ENCODE measurements at regions not wholly inside any gene's neighbourhood (a gene's known extent, or its start where the extent isn't known, plus 50 kb on each side); places are given as distances from the start of the nearest gene placed in this dataset.
A peak's percentile ranks its signal among the peaks of the same experiment; 100 is the strongest.
"Not testable (repeated sequence)": the region's sequence is repeated elsewhere in the genome, so short reads cannot be mapped to it uniquely, and the experiment has no call there.

- no peak for TF ChIP-seq NFE2L2 (conservative IDR thresholded peaks at IDR 0.05; ENCODE audit: low read length)
- TF ChIP-seq ZFP36 (IDR thresholded peaks at IDR 0.05; ENCODE audit: borderline replicate concordance, partially characterized antibody) = no peak
Observed at GRCh38 chr16:16578701-16579100, 199.8 kb downstream of the NPIPA7 start (continued).

GRCh38 chr16:16582916-16583315 is 204.0 kb downstream of the NPIPA7 start:
- POLR2A ChIA-PET, CTCF ChIA-PET: not testable (repeated sequence)

GRCh38 chr16:16586073-16586651 is 207.2 kb downstream of the NPIPA7 start:
- POLR2A ChIA-PET; CTCF ChIA-PET; H3K4me2 ChIP-seq; H3K27ac ChIP-seq; H3K9me3 ChIP-seq; DNase-seq (ENCODE audit: low read depth in 1 of 2, low spot score in 1 of 2); H3K4me1 ChIP-seq; ATAC-seq; H3K4me3 ChIP-seq; FAIRE-seq: not testable (repeated sequence)
- 35% methylated on average over 4 of the region's 7 CpGs for WGBS (ENCODE audit: missing lambda C conversion rate)

More at GRCh38 chr16:16582916-16583315, 204.0 kb downstream of the NPIPA7 start:
- H3K4me3 ChIP-seq; H3K9me3 ChIP-seq; H3K4me2 ChIP-seq; DNase-seq (ENCODE audit: low read depth in 1 of 2, low spot score in 1 of 2); ATAC-seq; H3K27ac ChIP-seq; FAIRE-seq; H3K4me1 ChIP-seq: not testable (repeated sequence)
- 24% methylated on average over 7 of the region's 7 CpGs for WGBS (ENCODE audit: missing lambda C conversion rate)

GRCh38 chr16:16586969-16587368 is 208.0 kb downstream of the NPIPA7 start:
- POLR2A ChIA-PET = not testable (repeated sequence)
- 62% methylated on average over 4 of the region's 6 CpGs for WGBS (ENCODE audit: missing lambda C conversion rate)

GRCh38 chr16:16588436-16588835 is 209.5 kb downstream of the NPIPA7 start:
- H3K27ac ChIP-seq; CTCF ChIA-PET; H3K9me3 ChIP-seq; H3K4me3 ChIP-seq; FAIRE-seq; POLR2A ChIA-PET; H3K4me2 ChIP-seq; ATAC-seq; H3K4me1 ChIP-seq; DNase-seq (ENCODE audit: low read depth in 1 of 2, low spot score in 1 of 2): not testable (repeated sequence)
- WGBS (ENCODE audit: missing lambda C conversion rate) = 61% methylated on average over 7 of the region's 7 CpGs

More at GRCh38 chr16:16586969-16587368, 208.0 kb downstream of the NPIPA7 start:
- DNase-seq (ENCODE audit: low read depth in 1 of 2, low spot score in 1 of 2); H3K4me2 ChIP-seq; H3K4me3 ChIP-seq; H3K27ac ChIP-seq; H3K9me3 ChIP-seq; ATAC-seq; H3K4me1 ChIP-seq; FAIRE-seq; CTCF ChIA-PET: not testable (repeated sequence)

GRCh38 chr16:16590654-16591318 is 211.8 kb downstream of the NPIPA7 start:
- peak; percentile 17 to 53; a peak in 4 of 6 replicates for ATAC-seq

GRCh38 chr16:16593156-16593863 is 214.4 kb downstream of the NPIPA7 start:
- peak overlapping the region; percentile 46; the same call in 2 of the 3 replicates for H3K4me2 ChIP-seq
- H3K4me1 ChIP-seq; FAIRE-seq; H3K9me3 ChIP-seq; CTCF ChIA-PET; DNase-seq (ENCODE audit: low read depth in 1 of 2, low spot score in 1 of 2); H3K4me3 ChIP-seq; POLR2A ChIA-PET: not testable (repeated sequence)
- WGBS (ENCODE audit: missing lambda C conversion rate) = 15% methylated on average over 18 of the region's 19 CpGs
- TF ChIP-seq RAD21 (conservative IDR thresholded peaks at IDR 0.05 in 1 of 2, IDR thresholded peaks at IDR 0.05 in 1 of 2) (peak; percentile 64 to 74), SMC3 (IDR thresholded peaks at IDR 0.05) (peak; percentile 50), CTCF (IDR thresholded peaks at IDR 0.05) (peak; percentile 60)
- ATAC-seq = peak; percentile 89 to 95
- peak overlapping the region in 1 of 2 experiments; percentile 54; a peak in 1 of 6 replicates for H3K27ac ChIP-seq

More at GRCh38 chr16:16590654-16591318, 211.8 kb downstream of the NPIPA7 start:
- FAIRE-seq; CTCF ChIA-PET; H3K4me1 ChIP-seq; H3K4me3 ChIP-seq; H3K9me3 ChIP-seq; POLR2A ChIA-PET; H3K27ac ChIP-seq; DNase-seq (ENCODE audit: low read depth in 1 of 2, low spot score in 1 of 2); H3K4me2 ChIP-seq: not testable (repeated sequence)
- no CpG with 5 or more reads among the region's 4 CpGs for WGBS (ENCODE audit: missing lambda C conversion rate)

GRCh38 chr16:16595029-16595718 is 216.2 kb downstream of the NPIPA7 start:
- DNase-seq (ENCODE audit: low read depth in 1 of 2, low spot score in 1 of 2); H3K9me3 ChIP-seq; H3K4me3 ChIP-seq; POLR2A ChIA-PET; FAIRE-seq; H3K4me2 ChIP-seq; H3K27ac ChIP-seq; H3K4me1 ChIP-seq: not testable (repeated sequence)
- CTCF ChIA-PET = interaction anchor here (0.6 kb wide), 2 partner anchors 232 to 518 kb away, joined by 3 read pairs; no protein-coding TSS in a partner anchor
- ATAC-seq = peak in 1 of 2 experiments; percentile 55; a peak in 3 of 6 replicates
- 39% methylated on average over 4 of the region's 10 CpGs for WGBS (ENCODE audit: missing lambda C conversion rate)

GRCh38 chr16:16601239-16601638 is 222.3 kb downstream of the NPIPA7 start:
- H3K9me3 ChIP-seq; H3K27ac ChIP-seq; FAIRE-seq; H3K4me1 ChIP-seq; DNase-seq (ENCODE audit: low read depth in 1 of 2, low spot score in 1 of 2); H3K4me2 ChIP-seq; H3K4me3 ChIP-seq; POLR2A ChIA-PET: not testable (repeated sequence)
- peak; percentile 53 to 69; a peak in 5 of 6 replicates for ATAC-seq
- CTCF ChIA-PET = interaction anchor here (0.6 kb wide), 1 partner anchor 317 kb away, joined by 3 read pairs; no protein-coding TSS in a partner anchor
- WGBS (ENCODE audit: missing lambda C conversion rate) = 15% methylated on average over 4 of the region's 4 CpGs
